H9 (cell line): ENCODE measurements at regions not wholly inside any gene's neighbourhood (a gene's known extent, or its start where the extent isn't known, plus 50 kb on each side); places are given as distances from the start of the nearest gene placed in this dataset.

Source experiments
- DNase-seq: peaks from one replicate; pipeline ENCODE4 v3.0.0-alpha.2; 2017
- H2AFZ ChIP-seq: one replicate; pipeline ENCODE4 v1.6.1; 2013; ENCODE audit warnings: mild to moderate bottlenecking, low read length, control low read depth, moderate library complexity
- H2AK5ac ChIP-seq: 2 replicates; pipeline ENCODE4 v1.6.1; 2013; ENCODE audit warnings: low read length, control low read depth, mixed read lengths; ENCODE audit not compliant: insufficient read length
- H2BK120ac ChIP-seq: one replicate; pipeline ENCODE4 v1.6.1; 2013; ENCODE audit warnings: low read depth, mild to moderate bottlenecking, low read length, control low read depth, inconsistent platforms; ENCODE audit not compliant: poor library complexity, severe bottlenecking
- H2BK12ac ChIP-seq: 2 replicates; pipeline ENCODE4 v1.6.1; 2013; ENCODE audit warnings: low read length, control low read depth, mixed read lengths, low read depth; ENCODE audit not compliant: insufficient read length
- H2BK15ac ChIP-seq: 2 replicates; pipeline ENCODE4 v1.6.1; 2013; ENCODE audit warnings: low read depth, low read length, control low read depth
- H2BK20ac ChIP-seq: one replicate; pipeline ENCODE4 v1.6.1; 2013; ENCODE audit warnings: low read depth, mild to moderate bottlenecking, low read length, control low read depth, inconsistent platforms; ENCODE audit not compliant: poor library complexity, severe bottlenecking
- H2BK5ac ChIP-seq: 2 replicates; pipeline ENCODE4 v1.6.1; 2013; ENCODE audit warnings: low read length, control low read depth, mixed read lengths; ENCODE audit not compliant: insufficient read length
- H3K14ac ChIP-seq: 2 replicates; pipeline ENCODE4 v1.6.1; 2013; ENCODE audit warnings: low read length, control low read depth; ENCODE audit not compliant: insufficient read depth
- H3K18ac ChIP-seq: 2 replicates; pipeline ENCODE4 v1.6.1; 2013; ENCODE audit warnings: low read depth, mild to moderate bottlenecking, mixed read lengths, low read length, control low read depth; ENCODE audit not compliant: insufficient read length
- H3K23ac ChIP-seq: 2 replicates; pipeline ENCODE4 v1.6.1; 2013; ENCODE audit warnings: low read length, control low read depth, mixed read lengths, low read depth; ENCODE audit not compliant: insufficient read length
- H3K23me2 ChIP-seq: 2 replicates; pipeline ENCODE4 v1.6.1; 2013; ENCODE audit warnings: low read depth, mild to moderate bottlenecking, mixed read lengths, low read length, control low read depth; ENCODE audit not compliant: insufficient read length, poor library complexity, severe bottlenecking
- H3K27ac ChIP-seq: 2 replicates; pipeline ENCODE4 v1.5.1; 2013; ENCODE audit warnings: low read length, control low read depth, mixed read lengths, low read depth; ENCODE audit not compliant: insufficient read length
- H3K27me3 ChIP-seq: 2 replicates; pipeline ENCODE4 v1.6.1; 2013; ENCODE audit warnings: low read length, control low read depth, inconsistent platforms; ENCODE audit not compliant: insufficient read depth
- H3K4ac ChIP-seq: 2 replicates; pipeline ENCODE4 v1.6.1; 2013; ENCODE audit warnings: low read depth, mild to moderate bottlenecking, control low read depth, inconsistent platforms, low read length, moderate library complexity
- H3K4me1 ChIP-seq: 2 replicates; pipeline ENCODE4 v1.6.1; 2013; ENCODE audit warnings: low read length, control low read depth, inconsistent platforms; ENCODE audit not compliant: insufficient read depth
- H3K4me2 ChIP-seq: 2 replicates; pipeline ENCODE4 v1.6.1; 2013; ENCODE audit warnings: low read length, control low read depth, mixed read lengths; ENCODE audit not compliant: insufficient read length, insufficient read depth
- H3K56ac ChIP-seq: 2 replicates; pipeline ENCODE4 v1.6.1; 2013; ENCODE audit warnings: low read depth, mild to moderate bottlenecking, mixed read lengths, low read length, control low read depth; ENCODE audit not compliant: insufficient read length
- H3K79me1 ChIP-seq: 2 replicates; pipeline ENCODE4 v1.6.1; 2013; ENCODE audit warnings: low read depth, mild to moderate bottlenecking, moderate library complexity, low read length, control low read depth, inconsistent platforms; ENCODE audit not compliant: insufficient read depth, poor library complexity, severe bottlenecking
- H3K79me2 ChIP-seq: 2 replicates; pipeline ENCODE4 v1.6.1; 2013; ENCODE audit warnings: low read length, control low read depth, inconsistent platforms; ENCODE audit not compliant: insufficient read depth
- H3K9ac ChIP-seq: 2 replicates; pipeline ENCODE4 v1.6.1; 2013; ENCODE audit warnings: low read length, control low read depth, mixed read lengths; ENCODE audit not compliant: insufficient read length; ENCODE audit errors: extremely low read depth
- H3K9me3 ChIP-seq: one replicate; pipeline ENCODE4 v1.6.1; 2013; ENCODE audit warnings: low read depth, low read length, inconsistent platforms; ENCODE audit not compliant: control insufficient read depth
- H3T11ph ChIP-seq: one replicate; pipeline ENCODE4 v1.6.1; 2013; ENCODE audit warnings: mild to moderate bottlenecking, low read length, control low read depth, inconsistent platforms
- H4K20me1 ChIP-seq: one replicate; pipeline ENCODE4 v1.6.1; 2013; ENCODE audit not compliant: control insufficient read depth, insufficient read length, insufficient read depth
- H4K5ac ChIP-seq: 2 replicates; pipeline ENCODE4 v1.6.1; 2013; ENCODE audit warnings: low read depth, mild to moderate bottlenecking, mixed read lengths, low read length, control low read depth; ENCODE audit not compliant: insufficient read length
- H4K8ac ChIP-seq: replicated peaks from 2 replicates; pipeline ENCODE4 v1.6.1; 2013; ENCODE audit warnings: low read length, control low read depth, mixed read lengths, low read depth; ENCODE audit not compliant: insufficient read length
- H4K91ac ChIP-seq: 2 replicates; pipeline ENCODE4 v1.6.1; 2013; ENCODE audit warnings: low read depth, mild to moderate bottlenecking, moderate library complexity, mixed read lengths, low read length, control low read depth; ENCODE audit not compliant: insufficient read length
- H3K27ac Mint-ChIP-seq, 3 experiments: 2 replicates in 2 of 3; 3 replicates in 1 of 3; pipeline ENCODE4 v1.8.0; 2020 to 2021; ENCODE audit warnings: mixed read lengths in 3 of 3, mild to moderate bottlenecking in 1 of 3, moderate library complexity in 1 of 3
- H3K27me3 Mint-ChIP-seq: 2 replicates; pipeline ENCODE4 v1.8.0; 2021; ENCODE audit warnings: low read depth, mild to moderate bottlenecking, moderate library complexity, mixed read lengths
- H3K36me3 Mint-ChIP-seq, 3 experiments: 2 replicates in 2 of 3; 3 replicates in 1 of 3; pipeline ENCODE4 v1.8.0; 2020 to 2021; ENCODE audit warnings: low read depth in 3 of 3, mixed read lengths in 3 of 3; ENCODE audit not compliant: insufficient read depth in 1 of 3
- H3K4me1 Mint-ChIP-seq, 2 experiments: 2 replicates each; pipeline ENCODE4 v1.8.0; 2020; ENCODE audit warnings: mixed read lengths in 2 of 2
- H3K4me3 Mint-ChIP-seq, 2 experiments: 2 replicates in 1 of 2; 3 replicates in 1 of 2; pipeline ENCODE4 v1.8.0; 2020 to 2021; ENCODE audit warnings: mild to moderate bottlenecking in 2 of 2, mixed read lengths in 2 of 2, moderate library complexity in 1 of 2
- H3K9me3 Mint-ChIP-seq, 2 experiments: 2 replicates in 1 of 2; 3 replicates in 1 of 2; pipeline ENCODE4 v1.8.0; 2020; ENCODE audit warnings: mild to moderate bottlenecking in 2 of 2, mixed read lengths in 2 of 2, moderate library complexity in 1 of 2
- CTCF ChIP-seq: fragments of 200-600 bp; sonication (generic); conservative IDR thresholded peaks from 3 replicates; pipeline ENCODE4 v1.8.0; 2021; ENCODE audit warnings: antibody characterized with exemption, mild to moderate bottlenecking
- WGBS: extraction: QIAGEN DNeasy Blood & Tissue Kit; methylation state at CpG from one replicate; pipeline ENCODE4 v1.1.7; 2013; ENCODE audit warnings: missing lambda C conversion rate, low lambda C conversion rate, mixed read lengths; ENCODE audit not compliant: insufficient read length; ENCODE audit errors: extremely low coverage; 5-methylcytosine and 5-hydroxymethylcytosine counted together

GRCh38 chr4:53802500-53802899, 211.2 kb upstream of the LNX1 start:
- H3K27ac Mint-ChIP-seq = no peak overlapping the region
- H3K4ac ChIP-seq = no peak overlapping the region
- TF ChIP-seq CTCF = no peak
- no peak overlapping the region for H3K27ac ChIP-seq
- H4K20me1 ChIP-seq = no peaks in the 10 kb centered on the region
- H4K8ac ChIP-seq = no peak overlapping the region
- no peak overlapping the region for H2AK5ac ChIP-seq
- no peaks in the 10 kb centered on the region for H3K79me1 ChIP-seq
- WGBS = no CpG with 5 or more reads among the region's 2 CpGs
- H2BK120ac ChIP-seq = no peak overlapping the region
- no peak overlapping the region for H2AFZ ChIP-seq
- no peak overlapping the region for H2BK12ac ChIP-seq
- H3K18ac ChIP-seq = no peak overlapping the region
- no peak overlapping the region for H3T11ph ChIP-seq
- H3K4me1 ChIP-seq = no peaks in the 10 kb centered on the region
- H3K14ac ChIP-seq = no peak overlapping the region
- H3K23ac ChIP-seq = no peak overlapping the region
- no peaks in the 10 kb centered on the region for H3K36me3 Mint-ChIP-seq
- no peaks in the 10 kb centered on the region for H3K23me2 ChIP-seq
- no peak overlapping the region for H2BK20ac ChIP-seq
- H3K9me3 ChIP-seq = no peaks in the 10 kb centered on the region
- no peak overlapping the region for H3K4me3 Mint-ChIP-seq
- no peaks in the 10 kb centered on the region for H3K79me2 ChIP-seq
- no peak for DNase-seq
- H3K4me2 ChIP-seq = no peak overlapping the region
- H3K56ac ChIP-seq = no peak overlapping the region
- 0 out of 4 replicates have a peak, but pooled peaks cover 0 to 2% of the 10 kb centered on the region in 2 experiments for H3K4me1 Mint-ChIP-seq
- H4K5ac ChIP-seq = no peak overlapping the region
- no peak overlapping the region for H2BK15ac ChIP-seq
- no peak overlapping the region for H4K91ac ChIP-seq
- H3K9ac ChIP-seq = no peak overlapping the region
- H3K27me3 Mint-ChIP-seq = no peaks in the 10 kb centered on the region; the same call in 1 of the 2 replicates
- no peak overlapping the region for H2BK5ac ChIP-seq
- H3K9me3 Mint-ChIP-seq = no peaks in the 10 kb centered on the region
- no peaks in the 10 kb centered on the region for H3K27me3 ChIP-seq
